K562 (cell line): ENCODE measurements at regions not wholly inside any gene's neighbourhood (a gene's known extent, or its start where the extent isn't known, plus 50 kb on each side); places are given as distances from the start of the nearest gene placed in this dataset.

Source experiments
- HDAC6 ChIP-seq: IDR thresholded peaks from 2 replicates; pipeline ENCODE4 v1.6.1; 2012; ENCODE audit warnings: low read depth, mild to moderate bottlenecking, control low read depth, inconsistent platforms, low read length, moderate library complexity
- HIVEP1 ChIP-seq: fragments of 250-450 bp; sonication (Bioruptor Pico); IDR thresholded peaks from 2 replicates; pipeline ENCODE4 v1.4.0; 2020; ENCODE audit warnings: mild to moderate bottlenecking
- MCM5 ChIP-seq: fragments of 450-650 bp; IDR thresholded peaks from 2 replicates; pipeline ENCODE4 v1.6.1; 2016; ENCODE audit warnings: low read depth
- PHB2 ChIP-seq: fragments of 450-650 bp; IDR thresholded peaks from 2 replicates; pipeline ENCODE4 v1.6.1; 2017; ENCODE audit warnings: low read depth
- SMARCE1 ChIP-seq: fragments of 450-650 bp; IDR thresholded peaks from 2 replicates; pipeline ENCODE4 v1.7.1; 2016; ENCODE audit warnings: mild to moderate bottlenecking
- YY1 ChIP-seq, 3 experiments: IDR thresholded peaks; 2 replicates each; pipeline ENCODE4 v1.6.1; 2011; ENCODE audit warnings: low read length in 2 of 3, mild to moderate bottlenecking in 2 of 3, moderate library complexity in 2 of 3, borderline replicate concordance in 1 of 3, control low read depth in 1 of 3, low read depth in 1 of 3; ENCODE audit not compliant: insufficient read depth in 3 of 3, insufficient replicate concordance in 2 of 3, control insufficient read depth in 1 of 3, insufficient read length in 1 of 3; ENCODE audit errors: extremely low read depth in 1 of 3
- ZNF318 ChIP-seq, 2 experiments: fragments of 450-650 bp; IDR thresholded peaks; 2 replicates each; pipeline ENCODE4 v1.6.1; 2016; ENCODE audit warnings: mild to moderate bottlenecking in 2 of 2, borderline replicate concordance in 1 of 2, low read depth in 1 of 2, moderate library complexity in 1 of 2
- TF ChIP-seq, protein P1 (sequence below), 2 experiments: IDR thresholded peaks in 1 of 2; conservative IDR thresholded peaks in 1 of 2; 2 replicates each; pipeline ENCODE4 v1.6.1; 2016; ENCODE audit warnings: low read depth in 2 of 2, mild to moderate bottlenecking in 1 of 2, missing compliant biosample characterization in 1 of 2, missing genetic modification characterization in 1 of 2, moderate library complexity in 1 of 2
- TF ChIP-seq, protein P2 (sequence below): sonication (generic); formaldehyde crosslinking; IDR thresholded peaks from 2 replicates; pipeline ENCODE4 v1.8.1; 2023; ENCODE audit warnings: mild to moderate bottlenecking, missing genetic modification reagents, moderate library complexity

GRCh38 chr14:22332686-22333421 lies 256.2 kb downstream of the DAD1 start (continued):
- TF ChIP-seq, protein P1, sequence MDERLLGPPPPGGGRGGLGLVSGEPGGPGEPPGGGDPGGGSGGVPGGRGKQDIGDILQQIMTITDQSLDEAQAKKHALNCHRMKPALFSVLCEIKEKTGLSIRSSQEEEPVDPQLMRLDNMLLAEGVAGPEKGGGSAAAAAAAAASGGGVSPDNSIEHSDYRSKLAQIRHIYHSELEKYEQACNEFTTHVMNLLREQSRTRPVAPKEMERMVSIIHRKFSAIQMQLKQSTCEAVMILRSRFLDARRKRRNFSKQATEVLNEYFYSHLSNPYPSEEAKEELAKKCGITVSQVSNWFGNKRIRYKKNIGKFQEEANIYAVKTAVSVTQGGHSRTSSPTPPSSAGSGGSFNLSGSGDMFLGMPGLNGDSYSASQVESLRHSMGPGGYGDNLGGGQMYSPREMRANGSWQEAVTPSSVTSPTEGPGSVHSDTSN (CRISPR knock-in tag; IDR thresholded peaks at IDR 0.05; ENCODE audit: low read depth), result 0 out of 2 replicates have a peak, but pooled peaks have one; percentile 34
- TF ChIP-seq, protein P1 (tag; conservative IDR thresholded peaks at IDR 0.05; ENCODE audit: low read depth), result peak; percentile 97
- TF ChIP-seq HDAC6 (no peak), MCM5 (no peak), ZNF318 (IDR thresholded peaks at IDR 0.05; ENCODE audit: borderline replicate concordance in 1 of 2, low read depth in 1 of 2) (no peak), HIVEP1 (CRISPR knock-in tag) (no peak), SMARCE1 (no peak), YY1 (IDR thresholded peaks at IDR 0.05; ENCODE audit: borderline replicate concordance in 1 of 3, control insufficient read depth in 1 of 3, extremely low read depth in 1 of 3, insufficient read depth in 3 of 3, insufficient read length in 1 of 3, insufficient replicate concordance in 2 of 3, low read depth in 1 of 3, low read length in 2 of 3) (no peak), PHB2 (no peak)
- TF ChIP-seq, protein P2, sequence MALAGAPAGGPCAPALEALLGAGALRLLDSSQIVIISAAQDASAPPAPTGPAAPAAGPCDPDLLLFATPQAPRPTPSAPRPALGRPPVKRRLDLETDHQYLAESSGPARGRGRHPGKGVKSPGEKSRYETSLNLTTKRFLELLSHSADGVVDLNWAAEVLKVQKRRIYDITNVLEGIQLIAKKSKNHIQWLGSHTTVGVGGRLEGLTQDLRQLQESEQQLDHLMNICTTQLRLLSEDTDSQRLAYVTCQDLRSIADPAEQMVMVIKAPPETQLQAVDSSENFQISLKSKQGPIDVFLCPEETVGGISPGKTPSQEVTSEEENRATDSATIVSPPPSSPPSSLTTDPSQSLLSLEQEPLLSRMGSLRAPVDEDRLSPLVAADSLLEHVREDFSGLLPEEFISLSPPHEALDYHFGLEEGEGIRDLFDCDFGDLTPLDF (CRISPR knock-in tag), result no peak
- TF ChIP-seq, all 486 proteins: peak for 11
